HG02642 (cell line): ENCODE measurements at regions not wholly inside any gene's neighbourhood (a gene's known extent, or its start where the extent isn't known, plus 50 kb on each side); places are given as distances from the start of the nearest gene placed in this dataset.

Experiments
- ATAC-seq: cut with Tn5 transposase; IDR thresholded peaks from one replicate; pipeline ENCODE4 v1.9.1; 2021; ENCODE audit warnings: mild to moderate bottlenecking; ENCODE audit not compliant: unreplicated experiment, poor library complexity

GRCh38 chr6:1513215-1513780 is 96.4 kb upstream of the FOXC1 start:
- no peak for ATAC-seq

- ATAC-seq = no peak
Observed at GRCh38 chr6:1514078-1514477, 95.6 kb upstream of the FOXC1 start.

GRCh38 chr6:1515280-1515679 is 94.4 kb upstream of the FOXC1 start:
- ATAC-seq = no peak

- ATAC-seq = no peak
Observed at GRCh38 chr6:1515781-1516180, 93.9 kb upstream of the FOXC1 start.

GRCh38 chr6:1516742-1517520 is 92.8 kb upstream of the FOXC1 start:
- no peak for ATAC-seq

- ATAC-seq = no peak
Observed at GRCh38 chr6:1518855-1519254, 90.9 kb upstream of the FOXC1 start.

GRCh38 chr6:1519597-1519996 is 90.1 kb upstream of the FOXC1 start:
- ATAC-seq = no peak

- no peak for ATAC-seq
Observed at GRCh38 chr6:1522779-1523178, 86.9 kb upstream of the FOXC1 start.

- no peak for ATAC-seq
Observed at GRCh38 chr6:1524040-1524480, 85.7 kb upstream of the FOXC1 start.

GRCh38 chr6:1525364-1526038 is 84.2 kb upstream of the FOXC1 start:
- no peak for ATAC-seq

- no peak for ATAC-seq
Observed at GRCh38 chr6:1526398-1527072, 83.2 kb upstream of the FOXC1 start.

GRCh38 chr6:1527073-1527457 is 82.7 kb upstream of the FOXC1 start:
- no peak for ATAC-seq

GRCh38 chr6:1535295-1535694 is 74.4 kb upstream of the FOXC1 start:
- ATAC-seq = no peak

- no peak for ATAC-seq
Observed at GRCh38 chr6:1536526-1537429, 72.9 kb upstream of the FOXC1 start.

GRCh38 chr6:1538369-1538768 is 71.3 kb upstream of the FOXC1 start:
- ATAC-seq = no peak

GRCh38 chr6:1538810-1539478 is 70.8 kb upstream of the FOXC1 start:
- no peak for ATAC-seq

- no peak for ATAC-seq
Observed at GRCh38 chr6:1540864-1541521, 68.7 kb upstream of the FOXC1 start.

- no peak for ATAC-seq
Observed at GRCh38 chr6:1542335-1542734, 67.4 kb upstream of the FOXC1 start.

- ATAC-seq = no peak
Observed at GRCh38 chr6:1542764-1543163, 67.0 kb upstream of the FOXC1 start.
